ENCODE measurements at regions not wholly inside any gene's neighbourhood (a gene's known extent, or its start where the extent isn't known, plus 50 kb on each side); places are given as distances from the start of the nearest gene placed in this dataset.

- H3K27me3 ChIP-seq (ENCODE audit: insufficient read depth, low read depth, severe bottlenecking): no peaks in the 10 kb centered on the region
- no peak for TF ChIP-seq CTCF (IDR thresholded peaks at IDR 0.05; ENCODE audit: low read depth, low read length)
- H3K9me3 ChIP-seq (ENCODE audit: severe bottlenecking): no peaks in the 10 kb centered on the region
- no peak for DNase-seq
- no peak overlapping the region for H3K27ac ChIP-seq
- H3K36me3 ChIP-seq: no peaks in the 10 kb centered on the region
- H3K4me3 ChIP-seq (ENCODE audit: low read depth, low read length): no peak overlapping the region
Measured at GRCh38 chr2:41873102-41874031, 174.5 kb upstream of the PKDCC start.

- no peaks in the 10 kb centered on the region for H3K27me3 ChIP-seq (ENCODE audit: insufficient read depth, low read depth, severe bottlenecking)
- no peak for TF ChIP-seq CTCF (IDR thresholded peaks at IDR 0.05; ENCODE audit: low read depth, low read length)
- DNase-seq: no peak
- no peaks in the 10 kb centered on the region for H3K9me3 ChIP-seq (ENCODE audit: severe bottlenecking)
- H3K36me3 ChIP-seq: no peaks in the 10 kb centered on the region
- no peak overlapping the region for H3K27ac ChIP-seq
- H3K4me3 ChIP-seq (ENCODE audit: low read depth, low read length): no peak overlapping the region
Measured at GRCh38 chr2:41877114-41877678, 170.6 kb upstream of the PKDCC start.

- H3K9me3 ChIP-seq (ENCODE audit: severe bottlenecking): no peaks in the 10 kb centered on the region
- no peak overlapping the region for H3K4me3 ChIP-seq (ENCODE audit: low read depth, low read length)
- DNase-seq: no peak
- H3K27ac ChIP-seq: no peak overlapping the region
- H3K27me3 ChIP-seq (ENCODE audit: insufficient read depth, low read depth, severe bottlenecking): no peaks in the 10 kb centered on the region
- no peak for TF ChIP-seq CTCF (IDR thresholded peaks at IDR 0.05; ENCODE audit: low read depth, low read length)
- H3K36me3 ChIP-seq: no peaks in the 10 kb centered on the region
Measured at GRCh38 chr2:41878056-41878455, 169.8 kb upstream of the PKDCC start.

GRCh38 chr2:41878716-41879234 is 169.0 kb upstream of the PKDCC start:
- TF ChIP-seq CTCF (IDR thresholded peaks at IDR 0.05; ENCODE audit: low read depth, low read length): no peak
- H3K4me3 ChIP-seq (ENCODE audit: low read depth, low read length): no peak overlapping the region
- no peaks in the 10 kb centered on the region for H3K27me3 ChIP-seq (ENCODE audit: insufficient read depth, low read depth, severe bottlenecking)
- H3K27ac ChIP-seq: no peak overlapping the region
- H3K36me3 ChIP-seq: no peaks in the 10 kb centered on the region
- no peak for DNase-seq
- no peaks in the 10 kb centered on the region for H3K9me3 ChIP-seq (ENCODE audit: severe bottlenecking)

GRCh38 chr2:41879235-41879916 is 168.4 kb upstream of the PKDCC start:
- TF ChIP-seq CTCF (IDR thresholded peaks at IDR 0.05; ENCODE audit: low read depth, low read length): no peak
- Histone ChIP-seq H3K4me3 (ENCODE audit: low read depth, low read length) (no peak overlapping the region), H3K9me3 (ENCODE audit: severe bottlenecking) (no peaks in the 10 kb centered on the region), H3K36me3 (no peaks in the 10 kb centered on the region), H3K27ac (no peak overlapping the region), H3K27me3 (ENCODE audit: insufficient read depth, low read depth, severe bottlenecking) (no peaks in the 10 kb centered on the region)
- no peak for DNase-seq
